Testis (tissue), 2 donors: ENCODE measurements at regions not wholly inside any gene's neighbourhood (a gene's known extent, or its start where the extent isn't known, plus 50 kb on each side); places are given as distances from the start of the nearest gene placed in this dataset.

Experiments used
- CTCF ChIP-seq, 3 experiments: fragments of 450-650 bp in 2 of 3; fragments of 200-600 bp in 1 of 3; sonication (generic) in 1 of 3; IDR thresholded peaks; one replicate each; pipeline ENCODE4 v1.5.1; 2016 to 2019; ENCODE audit warnings: antibody characterized with exemption in 3 of 3, mild to moderate bottlenecking in 2 of 3, moderate library complexity in 1 of 3
- POLR2A ChIP-seq: fragments of 450-650 bp; IDR thresholded peaks from one replicate; pipeline ENCODE4 v1.6.1; 2017; ENCODE audit warnings: antibody characterized with exemption, mild to moderate bottlenecking, moderate library complexity

GRCh38 chr5:12825163-12825562 lies 920.9 kb upstream of the CTNND2 start:
- TF ChIP-seq CTCF (IDR thresholded peaks at IDR 0.05) (no peak), POLR2A (no peak)
